ENCODE measurements at regions not wholly inside any gene's neighbourhood (a gene's known extent, or its start where the extent isn't known, plus 50 kb on each side); places are given as distances from the start of the nearest gene placed in this dataset.

DNA sequence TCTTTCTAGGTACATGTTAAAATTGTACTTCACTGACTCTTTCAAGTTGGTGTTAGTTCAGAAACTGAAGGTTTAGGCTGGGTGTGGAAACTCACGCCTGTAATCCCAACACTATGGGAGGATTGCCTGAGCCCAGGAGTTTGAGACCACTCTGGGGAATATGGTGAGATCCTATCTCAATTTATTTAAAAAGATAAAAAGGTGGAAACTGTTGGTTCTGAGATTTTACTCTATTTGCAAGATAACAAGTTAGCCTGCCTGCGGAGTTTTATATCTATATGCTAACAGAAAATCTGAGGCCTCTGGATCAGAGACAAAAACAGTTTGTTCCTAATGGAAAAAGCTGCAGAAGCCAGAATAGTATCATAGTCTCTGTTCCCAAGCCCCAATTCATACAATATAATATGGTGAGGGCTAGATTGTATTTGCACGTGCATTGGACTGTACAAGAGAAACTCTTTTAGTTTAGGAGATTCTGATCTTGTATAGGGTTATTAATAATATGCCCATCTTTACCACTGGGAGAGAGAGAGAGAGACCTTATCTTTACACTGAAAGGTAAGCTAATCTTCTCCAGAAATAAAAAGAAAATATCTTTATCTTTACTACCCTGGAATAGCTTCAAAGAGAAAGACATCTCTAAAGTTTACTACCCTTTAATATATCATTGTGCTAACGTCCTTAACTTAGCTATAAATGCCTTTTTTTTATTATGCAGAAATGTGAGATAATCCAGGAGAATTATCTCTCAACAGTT lies 1267.6 kb downstream of the OTOL1 start:
- no peak for DNase-seq

DNA sequence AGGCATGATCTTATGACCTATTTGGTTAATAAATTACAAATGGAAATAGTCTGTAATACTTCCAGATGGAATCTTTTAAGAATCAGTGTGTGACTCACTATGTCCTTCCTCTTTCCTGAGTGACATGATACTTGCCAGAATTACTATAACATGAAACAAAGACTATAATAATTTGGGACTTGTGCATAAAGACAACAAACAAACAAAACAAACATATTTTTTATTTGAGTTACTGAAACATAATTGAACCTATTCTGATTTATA lies 1268.1 kb downstream of the OTOL1 start:
- DNase-seq, result no peak

DNA sequence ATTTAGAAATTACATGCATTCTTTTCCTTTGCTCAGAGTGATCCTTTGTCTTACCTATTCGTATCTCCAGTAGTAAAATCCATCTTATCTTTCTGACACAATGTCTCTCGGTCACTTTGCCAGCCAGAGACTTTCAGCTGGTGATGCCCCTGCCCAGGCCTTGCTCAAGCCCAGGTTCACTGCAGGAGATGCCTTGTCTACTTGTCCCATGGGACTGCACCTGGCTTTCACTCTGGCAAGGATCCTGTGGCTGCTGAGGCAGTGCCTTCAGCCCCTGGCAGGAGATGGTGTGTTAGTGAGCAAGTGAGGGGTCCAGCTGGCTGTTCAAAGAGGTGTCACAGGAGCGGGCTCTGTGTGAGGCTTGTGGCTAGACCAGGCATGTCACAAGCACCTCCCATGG lies 1268.9 kb downstream of the OTOL1 start:
- no peak for DNase-seq

DNA sequence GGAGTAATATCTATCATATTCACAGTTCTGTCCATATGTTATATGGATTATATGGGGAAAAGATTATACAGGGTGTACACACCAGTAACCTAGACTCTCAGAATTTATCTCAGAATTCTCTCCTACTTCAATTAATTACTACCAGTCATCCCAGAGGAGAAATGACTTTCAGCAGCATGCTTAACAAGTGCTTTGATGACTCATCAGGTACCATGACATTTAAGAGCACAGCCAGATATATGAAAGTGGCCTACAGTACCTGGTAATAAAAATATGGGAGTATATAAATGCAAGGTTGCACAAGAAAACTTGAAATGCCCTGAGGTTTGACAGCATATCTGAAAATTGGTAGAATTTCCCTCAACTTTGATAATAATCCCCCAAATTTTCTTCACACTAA lies 1273.0 kb downstream of the OTOL1 start:
- no peak for DNase-seq

DNA sequence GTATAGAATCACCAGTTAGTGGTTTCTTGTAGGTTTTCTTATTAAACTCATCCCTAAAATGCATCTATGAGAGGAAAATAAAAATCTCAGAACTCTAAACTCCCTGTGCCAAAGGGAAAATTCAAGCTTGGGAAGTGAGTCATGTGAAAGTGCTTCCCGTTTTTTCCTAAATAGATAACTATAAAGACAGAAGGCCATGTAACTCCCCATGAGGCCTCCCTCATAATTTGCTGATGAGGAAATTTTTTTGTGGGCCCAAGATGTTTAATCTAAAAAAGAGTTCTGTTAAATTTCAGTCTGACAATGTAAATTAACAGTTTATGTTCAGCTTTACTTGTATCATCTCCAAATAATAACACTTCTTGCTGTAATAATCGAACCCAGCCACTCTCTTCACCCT lies 1273.9 kb downstream of the OTOL1 start:
- no peak for DNase-seq

DNA sequence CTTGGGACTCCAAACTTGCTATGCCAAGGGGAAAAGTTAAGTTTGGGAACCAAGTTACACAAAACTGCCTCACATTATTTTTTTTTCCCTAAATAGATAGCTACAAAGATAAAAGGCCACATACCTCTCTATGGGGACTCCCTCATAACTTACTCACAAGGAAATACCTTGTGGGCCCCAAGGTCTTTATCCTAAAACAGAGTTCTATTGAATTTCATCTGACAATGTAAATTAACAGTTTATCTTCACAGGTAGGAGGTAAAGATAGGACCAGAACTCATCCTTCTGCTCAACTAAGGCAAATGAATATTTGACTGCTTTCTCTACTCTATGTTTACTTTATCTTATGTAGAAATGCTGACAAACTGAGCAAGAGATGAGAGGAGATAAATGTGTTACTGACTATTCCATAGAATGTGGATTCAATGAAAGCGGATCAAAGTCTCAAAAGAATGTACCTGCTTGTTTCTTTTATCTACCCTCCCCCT lies 1278.0 kb downstream of the OTOL1 start:
- DNase-seq, result no peak

DNA sequence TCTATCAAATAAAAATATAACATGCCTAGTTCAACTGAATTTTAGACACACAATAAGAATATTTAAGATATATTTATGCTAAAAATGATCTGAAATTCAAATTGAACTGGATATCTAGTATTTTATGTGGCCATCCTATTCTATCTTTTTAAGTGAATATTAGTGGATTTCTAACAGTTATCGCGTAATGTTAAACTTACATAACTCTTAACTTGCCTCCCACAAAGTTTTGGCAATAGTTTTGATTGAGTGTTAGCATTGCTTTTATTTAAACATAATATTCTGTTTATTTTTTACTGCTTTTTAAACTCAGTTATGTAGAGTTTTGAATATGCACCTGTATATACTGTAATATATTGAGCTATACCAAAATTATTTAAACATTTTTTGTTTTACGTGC lies 1279.5 kb downstream of the OTOL1 start:
- no peak for DNase-seq

DNA sequence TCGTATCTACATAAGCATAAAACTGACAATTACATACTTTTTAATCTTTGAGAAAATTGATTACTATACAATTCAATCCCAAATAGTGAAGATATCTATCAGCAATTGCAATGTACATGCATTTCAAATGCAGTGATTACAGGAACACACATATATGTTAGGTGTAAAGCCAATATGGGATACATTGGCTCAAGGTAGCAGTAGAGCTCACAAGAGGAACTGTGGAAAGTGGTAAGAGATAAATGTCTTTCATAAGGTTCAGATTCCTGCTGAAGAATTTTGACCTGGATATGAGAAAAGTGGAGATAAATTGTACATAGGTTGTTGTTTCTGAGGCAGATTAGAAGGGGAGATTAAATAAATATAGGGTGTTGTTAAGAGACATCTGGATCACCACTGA lies 1280.5 kb downstream of the OTOL1 start:
- DNase-seq, result no peak

DNA sequence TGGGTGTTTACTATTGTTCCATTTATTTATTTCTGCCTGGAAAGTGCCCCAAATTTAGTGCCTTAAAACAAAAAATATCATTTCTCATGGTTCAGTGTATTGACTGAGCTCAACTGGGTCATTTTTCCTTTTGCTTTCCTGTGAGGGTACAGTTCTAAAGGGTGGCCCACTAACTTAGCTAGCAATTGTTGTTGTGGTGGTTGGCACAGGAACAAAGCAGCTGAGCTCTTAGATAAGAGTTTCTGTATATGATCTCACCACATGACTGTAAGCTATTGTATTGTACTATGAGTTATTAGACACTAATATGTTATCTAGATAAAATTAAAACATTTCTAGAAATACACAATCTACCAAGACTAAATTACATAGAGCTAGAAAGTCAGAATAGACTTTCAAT lies 1283.7 kb downstream of the OTOL1 start:
- no peak for DNase-seq

DNA sequence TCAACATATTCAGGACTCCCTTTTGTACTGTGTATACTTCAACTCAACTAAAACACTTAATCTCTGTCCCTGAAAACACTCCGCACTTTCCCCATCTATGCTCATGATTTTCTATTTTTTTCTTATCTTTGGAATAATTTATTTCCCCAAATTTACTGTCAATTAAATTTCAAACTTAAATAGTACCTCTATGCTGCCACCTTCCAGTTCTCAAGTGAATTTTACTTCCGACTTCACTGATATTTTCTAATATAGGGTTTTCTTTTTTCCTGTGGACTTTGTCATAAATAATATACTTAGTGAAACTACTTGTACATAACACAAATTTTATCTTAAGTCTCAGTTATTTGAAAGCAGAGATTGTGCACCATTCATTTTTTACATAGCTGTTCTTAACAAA lies 1303.3 kb downstream of the OTOL1 start:
- no peak for DNase-seq

DNA sequence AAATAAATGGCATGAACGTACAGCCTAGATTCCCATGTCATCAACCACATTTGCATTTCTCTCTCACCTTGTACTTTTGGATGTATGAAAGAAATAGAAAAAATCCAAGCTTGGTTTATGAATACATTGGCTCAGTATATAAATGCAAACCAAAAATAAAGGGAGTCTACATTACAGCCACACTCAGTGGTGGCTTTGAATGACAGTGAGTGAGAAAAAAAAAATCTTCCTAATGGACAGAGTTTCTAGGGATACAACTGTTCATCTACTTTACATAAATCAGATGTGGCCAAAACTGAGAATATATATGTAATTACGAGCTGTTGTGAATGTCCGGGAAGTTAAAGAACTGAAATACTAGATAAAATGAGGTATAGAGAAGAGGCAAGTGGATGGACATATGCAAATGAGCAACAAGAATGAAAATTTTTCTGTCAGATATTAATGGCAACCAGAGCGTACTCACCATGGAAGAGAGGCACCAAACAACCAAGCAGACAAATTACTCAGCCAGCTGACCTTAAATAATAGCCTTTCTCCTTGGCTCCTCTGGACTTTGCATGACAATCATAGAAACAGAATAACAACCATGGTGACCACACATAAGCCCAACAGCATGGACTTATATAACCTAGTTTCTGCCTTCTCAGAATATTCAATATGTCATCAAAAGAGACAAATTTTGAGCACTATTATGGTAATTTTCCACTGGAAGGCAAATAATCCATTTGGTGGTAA lies 1305.8 kb downstream of the OTOL1 start:
- DNase-seq, result no peak

DNA sequence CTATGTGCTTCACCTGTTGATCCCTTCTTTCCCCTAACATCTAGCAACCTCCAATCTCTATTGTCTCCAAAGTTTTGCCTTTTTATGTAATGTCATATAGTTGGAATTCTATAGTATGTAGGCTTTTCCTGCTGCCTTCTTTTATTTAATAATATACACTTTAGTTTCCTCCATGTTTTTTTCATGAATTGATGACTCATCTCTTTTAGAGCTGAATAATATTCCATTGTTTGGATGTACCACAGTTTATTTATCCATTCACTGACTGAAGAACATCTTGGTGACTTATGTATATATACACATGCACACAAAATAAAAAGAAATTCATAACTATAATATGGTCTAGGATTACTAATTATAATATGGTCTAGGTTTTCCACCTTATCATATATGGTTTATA lies 1314.2 kb downstream of the OTOL1 start:
- DNase-seq, result no peak

DNA sequence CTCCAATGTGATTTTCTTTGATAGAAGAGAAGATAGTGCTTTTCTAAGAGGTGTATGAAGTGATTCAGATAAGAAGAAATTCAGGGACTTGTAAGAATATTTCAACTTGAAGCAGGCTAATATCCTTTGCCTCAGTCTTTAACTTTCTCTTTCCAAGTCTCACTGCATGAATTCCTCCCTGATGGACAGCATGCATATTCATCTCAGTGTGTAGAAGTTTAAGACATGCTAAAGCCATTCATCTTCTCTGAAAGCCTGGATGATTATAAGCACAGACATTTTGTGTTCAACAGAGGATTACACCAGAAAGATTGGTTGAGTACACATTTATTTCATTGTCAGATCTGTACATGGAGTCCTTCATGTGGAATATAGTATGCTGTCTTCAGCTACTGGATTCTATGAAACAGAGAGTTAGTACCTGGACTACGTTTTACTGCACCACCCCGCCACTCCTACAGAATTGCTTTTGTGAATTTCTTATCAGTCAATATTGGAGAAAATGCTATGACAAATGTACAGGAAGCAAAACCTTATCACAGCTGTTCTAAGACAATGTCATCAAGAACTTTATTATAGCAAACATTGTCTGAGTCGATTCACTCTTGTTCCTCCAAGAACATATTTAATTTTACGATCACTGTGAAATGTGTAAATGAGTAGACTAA lies 1346.1 kb downstream of the OTOL1 start:
- DNase-seq, result no peak

DNA sequence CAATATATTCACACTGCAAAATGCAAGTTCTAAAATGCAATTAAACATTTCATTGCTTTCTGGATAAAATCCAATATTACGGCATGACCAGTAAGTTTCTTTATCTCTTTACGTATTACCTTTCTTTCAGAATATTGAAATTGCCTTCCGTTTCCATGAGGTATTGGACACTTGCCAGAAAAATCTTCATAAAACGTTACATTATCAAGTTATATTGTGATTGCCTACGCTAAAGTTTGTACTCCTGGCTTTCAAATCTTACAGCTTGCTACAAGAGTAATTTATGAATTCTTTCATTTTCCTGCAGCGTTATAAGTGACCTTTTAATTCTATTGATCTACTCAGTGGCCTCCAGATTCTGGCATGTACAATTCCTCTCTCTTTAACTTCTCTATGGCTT lies 1349.3 kb downstream of the OTOL1 start:
- DNase-seq, result no peak

DNA sequence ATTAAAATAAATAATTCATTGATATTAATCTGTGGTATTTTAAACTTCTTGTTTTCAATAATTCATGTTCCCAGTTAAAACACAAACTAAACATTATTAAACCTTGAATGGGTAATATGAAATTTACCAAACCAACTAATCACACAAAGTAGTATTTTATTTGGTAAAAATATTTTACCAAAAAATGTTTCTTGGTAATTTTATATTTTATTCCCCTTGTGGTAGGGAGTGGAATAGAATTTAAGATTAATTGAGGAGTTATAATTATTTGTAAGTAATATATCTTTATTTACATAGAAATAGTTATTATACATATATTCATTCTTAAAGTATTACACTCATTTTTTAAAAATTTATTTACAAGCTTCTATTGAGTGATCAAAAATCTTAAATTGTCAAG lies 1350.9 kb downstream of the OTOL1 start:
- DNase-seq, result no peak

DNA sequence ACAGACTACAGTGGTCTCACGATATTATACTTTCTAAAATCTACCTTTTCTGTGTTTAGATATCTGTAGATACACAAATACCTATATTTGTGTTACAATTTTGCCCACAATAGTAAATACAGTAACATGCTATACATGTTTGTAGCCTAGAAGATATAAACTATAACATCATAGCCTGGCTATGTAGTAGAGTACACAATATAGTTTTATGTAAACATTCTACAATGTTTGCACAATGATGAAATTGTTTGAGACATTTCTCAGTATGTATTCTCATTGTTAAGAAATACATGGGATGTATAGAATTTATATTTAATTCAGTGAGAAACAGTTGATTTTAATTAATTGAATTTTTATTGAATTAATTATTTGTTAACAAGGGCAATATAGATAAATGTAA lies 1367.0 kb downstream of the OTOL1 start:
- no peak for DNase-seq

DNA sequence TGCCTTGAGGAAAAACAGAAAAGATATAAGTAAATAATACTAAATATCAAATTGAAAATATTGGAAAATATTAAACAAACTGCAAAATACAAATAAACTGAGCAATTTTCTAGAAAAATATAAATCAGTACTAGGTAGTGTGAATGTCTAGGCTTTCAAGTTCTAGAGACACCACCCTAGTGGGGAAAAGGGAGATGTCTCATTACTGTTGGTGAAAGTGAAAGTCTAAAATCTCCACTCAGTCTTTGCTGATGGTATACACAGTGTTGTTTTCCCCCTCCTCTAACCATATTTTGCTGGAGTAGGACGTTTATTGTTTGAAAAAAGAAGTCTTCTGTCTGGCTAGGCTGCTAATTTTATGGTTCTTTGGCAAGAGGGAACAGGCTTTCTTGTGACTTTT lies 1368.9 kb downstream of the OTOL1 start:
- DNase-seq, result no peak

DNA sequence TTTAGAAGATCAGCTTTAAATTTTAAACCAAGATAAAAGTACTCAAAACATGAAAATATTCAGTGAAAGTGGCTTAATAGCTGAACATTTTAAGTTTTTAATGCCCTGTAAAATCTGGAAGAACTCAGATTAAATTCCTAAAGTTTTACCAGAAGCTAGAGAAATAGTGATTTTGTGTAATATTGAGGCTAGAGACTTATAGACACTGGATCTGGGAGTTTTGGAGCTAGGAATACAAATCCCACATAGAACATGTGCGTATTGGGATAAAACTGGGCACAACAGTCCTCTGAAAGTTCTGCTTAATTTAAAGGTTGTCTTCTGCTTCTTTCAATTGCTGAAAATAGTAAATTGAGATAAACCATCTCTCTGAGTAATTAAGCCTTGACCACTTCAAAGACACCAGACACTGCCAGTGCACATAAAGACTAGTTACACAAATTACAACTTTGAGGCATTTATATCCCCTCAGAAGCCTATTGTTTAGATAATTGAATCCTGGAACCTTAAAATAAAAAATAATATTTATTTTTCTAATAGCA lies 1382.5 kb downstream of the OTOL1 start:
- no peak for DNase-seq

DNA sequence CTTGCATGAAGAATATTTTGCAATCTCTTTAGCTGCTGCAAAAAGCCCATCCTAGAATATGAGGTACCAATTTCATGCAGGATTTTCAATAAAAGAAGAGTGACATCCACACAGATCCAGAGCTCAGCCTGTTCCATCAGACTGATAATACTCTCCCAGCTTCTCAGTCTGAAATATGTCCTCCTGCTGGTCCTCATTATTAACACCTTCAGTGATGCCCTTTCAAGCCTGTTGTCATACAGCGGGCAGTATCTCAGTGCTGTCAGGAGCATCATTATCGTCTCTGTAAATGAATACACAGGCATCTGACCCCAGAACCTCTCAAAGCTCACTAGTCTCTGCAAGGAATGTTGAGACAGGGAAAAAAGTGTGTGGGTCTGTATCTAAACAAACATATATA lies 1387.8 kb downstream of the OTOL1 start:
- no peak for DNase-seq

DNA sequence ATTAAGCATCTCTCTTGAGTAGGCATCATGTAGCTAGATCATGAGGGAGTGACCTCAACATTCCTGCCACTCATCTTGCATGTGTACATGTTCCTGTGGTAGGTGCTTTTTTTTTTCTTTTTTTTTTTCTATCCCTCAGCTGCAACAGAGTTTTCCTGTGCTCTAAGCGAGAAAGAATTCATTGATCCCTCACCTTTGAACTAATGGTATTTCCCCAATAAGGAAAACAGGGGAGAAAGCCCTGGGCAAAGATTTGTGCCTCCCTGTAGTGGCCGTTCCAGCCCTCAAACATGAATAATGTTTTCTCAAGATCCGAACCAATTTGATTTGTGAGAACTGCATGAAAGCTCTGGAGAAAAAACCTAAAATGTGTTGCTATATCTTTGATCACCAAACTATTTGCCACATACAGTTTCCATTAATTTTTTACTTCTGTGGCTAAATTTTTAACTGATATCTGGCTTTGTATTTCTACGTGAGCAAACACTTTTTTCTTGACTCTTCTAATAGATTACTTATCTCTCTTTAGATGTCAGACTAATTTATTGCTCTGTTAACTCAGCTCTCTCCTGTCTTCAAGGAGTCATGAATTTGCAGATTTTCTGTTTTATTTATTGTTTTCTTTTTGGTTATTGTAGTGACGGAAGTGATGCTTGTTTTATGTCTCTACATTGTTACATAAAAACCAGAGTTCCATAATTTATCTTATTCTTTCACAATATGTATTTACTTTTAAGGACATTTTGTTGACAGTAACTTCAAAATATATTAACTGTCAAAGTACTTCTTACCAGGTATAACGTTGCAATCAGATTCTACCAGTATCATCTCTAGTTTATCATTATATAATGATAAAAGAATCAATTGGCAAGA lies 1396.5 kb downstream of the OTOL1 start:
- no peak for DNase-seq

DNA sequence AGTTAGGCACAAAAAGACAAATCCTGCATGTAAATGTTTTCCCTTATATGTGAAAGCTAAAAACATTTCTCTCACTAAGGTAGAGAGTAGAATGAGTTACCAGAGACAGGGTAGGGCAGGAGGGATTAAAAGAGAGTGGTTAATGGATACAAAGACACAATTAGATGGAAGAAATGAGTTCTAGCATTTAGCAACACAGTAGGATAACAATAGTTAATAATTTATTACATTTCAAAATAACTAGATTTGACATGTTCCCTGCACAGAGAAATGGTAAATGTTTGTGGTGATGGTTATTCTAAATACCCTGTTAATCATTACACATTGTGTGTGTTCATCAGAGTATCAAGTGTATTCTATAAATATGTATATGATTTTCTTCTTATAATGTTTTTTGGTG lies 1400.7 kb downstream of the OTOL1 start:
- DNase-seq, result no peak

DNA sequence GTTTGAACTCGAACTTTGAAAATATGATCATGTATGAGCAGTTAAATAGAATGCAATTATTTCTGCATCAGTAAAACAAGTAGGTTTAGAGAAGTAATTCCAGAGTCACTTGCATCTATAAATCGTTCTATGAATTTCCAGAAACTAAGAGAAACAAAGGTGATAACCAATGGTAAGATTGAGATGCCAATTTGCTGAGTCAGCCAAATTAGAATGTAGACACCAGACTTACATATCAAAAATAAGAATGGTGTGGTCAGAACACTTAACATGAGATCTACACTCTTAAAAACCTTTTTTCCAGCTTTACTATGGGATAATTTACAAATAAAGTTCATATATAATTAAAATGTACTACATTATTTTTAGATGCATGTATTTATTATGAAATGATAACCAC lies 1435.9 kb downstream of the OTOL1 start:
- DNase-seq, result no peak

DNA sequence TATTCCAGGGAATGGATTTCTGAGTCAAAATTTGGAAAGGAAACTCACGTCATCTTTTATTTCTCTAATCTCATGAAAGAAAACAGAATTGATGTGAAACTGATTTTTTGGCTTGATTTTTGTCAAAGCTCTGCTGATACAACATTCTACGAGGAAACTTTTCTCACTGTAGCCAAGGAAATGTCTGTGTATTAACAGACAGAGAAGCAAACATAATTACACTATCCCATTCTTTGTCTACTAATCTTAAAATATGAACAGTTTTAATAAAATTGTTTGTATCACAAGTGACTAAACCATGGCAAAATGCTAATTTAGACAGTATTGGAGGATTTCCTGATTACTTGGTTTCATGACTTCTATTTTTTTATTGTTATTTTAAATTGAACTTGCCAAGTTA lies 1437.0 kb downstream of the OTOL1 start:
- no peak for DNase-seq

Data from KG1 (cell line).